Psoas muscle (tissue), 7 donors: ENCODE measurements at regions not wholly inside any gene's neighbourhood (a gene's known extent, or its start where the extent isn't known, plus 50 kb on each side); places are given as distances from the start of the nearest gene placed in this dataset.

Experiments
- ATAC-seq, 4 donors: fragments of 200-7000 bp; cut with Tn5 transposase; one replicate each; pipeline ENCODE4 v1.9.1; 2020; ENCODE audit warnings: moderate library complexity in 3 of 4, mild to moderate bottlenecking in 2 of 4
- DNase-seq, 2 donors: peaks; one replicate each; pipeline ENCODE4 v3.0.0-alpha.2; 2020
- H3K27ac ChIP-seq: fragments of 200-600 bp; one replicate; pipeline ENCODE4 v1.8.0; 2022
- H3K27me3 ChIP-seq, 3 donors: fragments of 200-600 bp in 1 of 3; one replicate each; pipeline versions ENCODE4 v1.6.1 to v1.8.0; 2013 to 2022; ENCODE audit warnings: low read length in 2 of 3, mild to moderate bottlenecking in 2 of 3, moderate library complexity in 1 of 3; ENCODE audit not compliant: insufficient read depth in 3 of 3
- H3K36me3 ChIP-seq, 2 donors: fragments of 200-600 bp in 1 of 2; one replicate each; pipeline versions ENCODE4 v1.6.1 to v1.8.0; 2013 to 2022; ENCODE audit warnings: low read depth in 1 of 2, mild to moderate bottlenecking in 1 of 2, moderate library complexity in 1 of 2; ENCODE audit not compliant: insufficient read depth in 1 of 2
- H3K4me1 ChIP-seq: fragments of 200-600 bp; one replicate; pipeline ENCODE4 v1.8.0; 2022
- H3K4me3 ChIP-seq: fragments of 200-600 bp; one replicate; pipeline ENCODE4 v1.8.0; 2022; ENCODE audit warnings: mild to moderate bottlenecking
- H3K9me3 ChIP-seq: fragments of 200-600 bp; one replicate; pipeline ENCODE4 v1.8.0; 2022
- WGBS, 3 donors: extraction: QIAGEN DNeasy Blood & Tissue Kit; methylation state at CpG; one replicate each; pipeline versions ENCODE4 v1.1.6 to v1.1.7; 2013; 5-methylcytosine and 5-hydroxymethylcytosine counted together
- intact Hi-C, 2 donors: fragments of 100-400 bp; cut with DNase I; formaldehyde crosslinking; loops; one replicate each; pipeline versions ENCODE4 v1.11.0 to v1.14.2; 2022
- TF ChIP-seq, protein P1 (sequence below): fragments of 200-600 bp; IDR thresholded peaks from one replicate; pipeline ENCODE4 v1.8.0; 2022; ENCODE audit warnings: antibody characterized with exemption
- donor health status: healthy with polysubstance abuse.
- donor health status: DM: no; HTN: no; CAD: no; lungs with moderate emphysema.
- donor health status: Bipolar disorder and iron deficiency.
- donor health status: healthy.
- donor health status: DM: yes; HTN: yes; CAD: no.
- donor health status: DM: no; HTN: no; CAD: no.
- donor health status: DM: yes; HTN: yes; CAD: no.

GRCh38 chr1:239025997-239026694 lies 360.2 kb upstream of the CHRM3 start:
- no peak for ATAC-seq
- TF ChIP-seq, protein P1, sequence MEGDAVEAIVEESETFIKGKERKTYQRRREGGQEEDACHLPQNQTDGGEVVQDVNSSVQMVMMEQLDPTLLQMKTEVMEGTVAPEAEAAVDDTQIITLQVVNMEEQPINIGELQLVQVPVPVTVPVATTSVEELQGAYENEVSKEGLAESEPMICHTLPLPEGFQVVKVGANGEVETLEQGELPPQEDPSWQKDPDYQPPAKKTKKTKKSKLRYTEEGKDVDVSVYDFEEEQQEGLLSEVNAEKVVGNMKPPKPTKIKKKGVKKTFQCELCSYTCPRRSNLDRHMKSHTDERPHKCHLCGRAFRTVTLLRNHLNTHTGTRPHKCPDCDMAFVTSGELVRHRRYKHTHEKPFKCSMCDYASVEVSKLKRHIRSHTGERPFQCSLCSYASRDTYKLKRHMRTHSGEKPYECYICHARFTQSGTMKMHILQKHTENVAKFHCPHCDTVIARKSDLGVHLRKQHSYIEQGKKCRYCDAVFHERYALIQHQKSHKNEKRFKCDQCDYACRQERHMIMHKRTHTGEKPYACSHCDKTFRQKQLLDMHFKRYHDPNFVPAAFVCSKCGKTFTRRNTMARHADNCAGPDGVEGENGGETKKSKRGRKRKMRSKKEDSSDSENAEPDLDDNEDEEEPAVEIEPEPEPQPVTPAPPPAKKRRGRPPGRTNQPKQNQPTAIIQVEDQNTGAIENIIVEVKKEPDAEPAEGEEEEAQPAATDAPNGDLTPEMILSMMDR: no peak

GRCh38 chr1:239025223-239025622 lies 361.1 kb upstream of the CHRM3 start:
- no peak overlapping the region for H3K27ac ChIP-seq
- ATAC-seq (no peak), DNase-seq (no peak)
- no peaks in the 10 kb centered on the region for H3K27me3 ChIP-seq
- no peak overlapping the region for H3K4me3 ChIP-seq
- H3K4me1 ChIP-seq: no peaks in the 10 kb centered on the region
- TF ChIP-seq, protein P1: no peak
- WGBS, 3 donors: 80 to 93% (median 86%) methylated on average over 7 of the region's 7 CpGs
- H3K9me3 ChIP-seq: no peaks in the 10 kb centered on the region
- no peaks in the 10 kb centered on the region for H3K36me3 ChIP-seq
- intact Hi-C loops: no loop called here

More at GRCh38 chr1:239025997-239026694, 360.2 kb upstream of the CHRM3 start:
- 86 to 91% (median 90%) methylated on average over 7 of the region's 7 CpGs for WGBS, 3 donors
- Histone ChIP-seq H3K4me1 (no peaks in the 10 kb centered on the region), H3K36me3 (no peaks in the 10 kb centered on the region), H3K4me3 (no peak overlapping the region), H3K27me3 (no peaks in the 10 kb centered on the region), H3K27ac (no peak overlapping the region), H3K9me3 (no peaks in the 10 kb centered on the region)
- DNase-seq: no peak
- intact Hi-C loops: no loop called here

GRCh38 chr1:239023732-239024360 lies 362.5 kb upstream of the CHRM3 start:
- H3K4me1 ChIP-seq: no peaks in the 10 kb centered on the region
- H3K27me3 ChIP-seq: no peaks in the 10 kb centered on the region
- H3K36me3 ChIP-seq: no peaks in the 10 kb centered on the region
- intact Hi-C loops: no loop called here
- no peak overlapping the region for H3K4me3 ChIP-seq
- 55 to 59% (median 57%) methylated on average over 4 of the region's 4 CpGs for WGBS, 3 donors
- H3K27ac ChIP-seq: no peak overlapping the region
- no peaks in the 10 kb centered on the region for H3K9me3 ChIP-seq
- no peak for DNase-seq
- ATAC-seq: no peak
- TF ChIP-seq, protein P1: no peak

DNA sequence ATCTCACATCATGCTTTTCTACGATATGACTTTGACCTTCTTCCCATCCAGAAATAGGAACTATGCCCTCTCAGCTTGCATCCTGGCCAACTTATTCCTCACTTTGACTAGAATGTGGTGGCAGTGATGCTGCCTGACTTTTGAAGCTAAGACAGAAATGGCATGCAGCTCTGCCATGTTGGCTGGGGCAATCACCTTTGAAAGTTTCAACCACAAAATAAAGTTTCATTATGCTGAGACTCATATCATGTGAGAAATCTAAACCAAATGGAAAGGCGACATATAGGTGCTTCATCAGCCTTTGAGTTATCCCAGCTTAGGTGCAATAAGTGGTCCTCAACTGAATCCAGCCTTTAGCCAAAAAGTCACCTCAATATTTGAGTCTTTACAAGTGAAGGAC lies 370.0 kb upstream of the CHRM3 start:
- Histone ChIP-seq H3K9me3 (no peaks in the 10 kb centered on the region), H3K4me3 (no peak overlapping the region), H3K36me3 (no peaks in the 10 kb centered on the region), H3K27ac (no peak overlapping the region), H3K4me1 (no peaks in the 10 kb centered on the region), H3K27me3 (no peaks in the 10 kb centered on the region)
- ATAC-seq (no peak), DNase-seq (no peak)
- TF ChIP-seq, protein P1: no peak
- 88 to 94% (median 94%) methylated on average over 2 of the region's 2 CpGs for WGBS, 3 donors
- intact Hi-C loops: no loop called here
